ENCODE measurements at regions not wholly inside any gene's neighbourhood (a gene's known extent, or its start where the extent isn't known, plus 50 kb on each side); places are given as distances from the start of the nearest gene placed in this dataset.

- DNase-seq (ENCODE audit: low read depth, low spot score): no peak
- H3K79me2 ChIP-seq (ENCODE audit: control insufficient read depth, insufficient read depth, low read length): no peaks in the 10 kb centered on the region
- no peaks in the 10 kb centered on the region for H3K9me3 ChIP-seq (ENCODE audit: control insufficient read depth, low read depth, low read length)
- H2AFZ ChIP-seq (ENCODE audit: control insufficient read depth, low read length): no peak overlapping the region
- no peaks in the 10 kb centered on the region for H3K36me3 ChIP-seq (ENCODE audit: control insufficient read depth in 2 of 2, extremely low read depth in 1 of 2, insufficient read depth in 2 of 2, low read length in 2 of 2)
- H3K4me3 ChIP-seq (ENCODE audit: control insufficient read depth in 2 of 3, extremely low read depth in 1 of 3, insufficient read depth in 2 of 3, low read depth in 1 of 3, low read length in 3 of 3): no peak overlapping the region
- no peaks in the 10 kb centered on the region for H4K20me1 ChIP-seq (ENCODE audit: control insufficient read depth, extremely low read depth, insufficient read depth, low read length)
- FAIRE-seq: no peak
- H3K4me1 ChIP-seq (ENCODE audit: control insufficient read depth, extremely low read depth, insufficient read depth, low read length): no peaks in the 10 kb centered on the region
- H3K9ac ChIP-seq (ENCODE audit: control insufficient read depth, extremely low read depth, insufficient read depth, low read length): no peak overlapping the region
- no peak overlapping the region for H3K4me2 ChIP-seq (ENCODE audit: control insufficient read depth, extremely low read depth, insufficient read depth, low read depth, low read length)
- no peak for TF ChIP-seq CTCF (optimal IDR thresholded peaks at IDR 0.05 in 1 of 3, IDR thresholded peaks at IDR 0.05 in 1 of 3, conservative IDR thresholded peaks at IDR 0.05 in 1 of 3; ENCODE audit: extremely low read depth in 1 of 3, insufficient read depth in 2 of 3, low read length in 3 of 3)
- no peak overlapping the region for H3K27ac ChIP-seq (ENCODE audit: control insufficient read depth, insufficient read depth, low read length)
- H3K27me3 ChIP-seq (ENCODE audit: control insufficient read depth, extremely low read depth, insufficient read depth, low read length): peaks cover 5% of the 10 kb centered on the region
- H3K9me1 ChIP-seq (ENCODE audit: control insufficient read depth, extremely low read depth, insufficient read depth, low read length): no peaks in the 10 kb centered on the region
- dilution Hi-C loops (cut with MboI; ENCODE audit: extremely low pct_ligation_motif_present, low sequenced_read_pairs): no loop called here
Measured at GRCh38 chr10:28881171-28881882, 204.0 kb downstream of the BAMBI start.

DNA sequence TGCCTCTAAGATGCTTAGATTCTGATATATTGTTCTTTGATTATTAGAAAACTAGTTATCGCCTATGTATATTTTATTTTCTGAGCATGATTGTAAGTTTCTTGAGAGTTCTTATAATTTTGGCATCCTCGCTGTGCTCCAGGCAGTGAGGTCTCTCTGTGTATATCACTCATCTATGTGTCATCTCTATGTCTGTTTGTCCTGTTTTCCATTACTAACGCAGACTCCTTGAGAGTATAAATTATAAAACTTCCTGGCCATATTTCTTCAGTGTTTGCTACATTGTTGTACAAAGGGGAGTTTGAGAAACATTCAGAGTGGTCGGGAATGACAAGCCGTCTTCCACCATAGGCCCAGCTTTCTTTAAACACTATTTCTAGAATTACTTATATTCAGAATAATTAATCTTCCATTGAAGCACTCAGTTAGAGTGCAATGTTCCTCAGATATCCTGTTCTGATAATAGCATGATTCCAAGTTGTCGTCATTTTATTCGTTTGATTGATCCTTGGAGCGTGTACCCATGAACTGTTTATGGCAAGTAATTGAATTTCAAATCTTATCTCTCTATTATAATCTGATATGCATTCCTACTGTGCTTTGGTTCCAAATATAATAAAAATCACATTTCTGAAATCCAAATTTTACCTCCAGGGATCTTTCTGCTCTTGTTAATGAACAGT, 206.6 kb downstream of the BAMBI start:
- dilution Hi-C loops (cut with MboI; ENCODE audit: extremely low pct_ligation_motif_present, low sequenced_read_pairs): no loop called here
- H3K4me1 ChIP-seq (ENCODE audit: control insufficient read depth, extremely low read depth, insufficient read depth, low read length): no peaks in the 10 kb centered on the region
- TF ChIP-seq CTCF (optimal IDR thresholded peaks at IDR 0.05 in 1 of 3, IDR thresholded peaks at IDR 0.05 in 1 of 3, conservative IDR thresholded peaks at IDR 0.05 in 1 of 3; ENCODE audit: extremely low read depth in 1 of 3, insufficient read depth in 2 of 3, low read length in 3 of 3): no peak
- no peak for TF ChIP-seq EZH2 (IDR thresholded peaks at IDR 0.05; ENCODE audit: low read length)
- H4K20me1 ChIP-seq (ENCODE audit: control insufficient read depth, extremely low read depth, insufficient read depth, low read length): no peaks in the 10 kb centered on the region
- no peaks in the 10 kb centered on the region for H3K9me1 ChIP-seq (ENCODE audit: control insufficient read depth, extremely low read depth, insufficient read depth, low read length)
- no peaks in the 10 kb centered on the region for H3K36me3 ChIP-seq (ENCODE audit: control insufficient read depth in 2 of 2, extremely low read depth in 1 of 2, insufficient read depth in 2 of 2, low read length in 2 of 2)
- no peak overlapping the region for H3K9ac ChIP-seq (ENCODE audit: control insufficient read depth, extremely low read depth, insufficient read depth, low read length)
- no peak overlapping the region for H3K27ac ChIP-seq (ENCODE audit: control insufficient read depth, insufficient read depth, low read length)
- FAIRE-seq: no peak
- DNase-seq (ENCODE audit: low read depth, low spot score): no peak
- no peak overlapping the region for H3K4me3 ChIP-seq (ENCODE audit: control insufficient read depth in 2 of 3, extremely low read depth in 1 of 3, insufficient read depth in 2 of 3, low read depth in 1 of 3, low read length in 3 of 3)
- H3K9me3 ChIP-seq (ENCODE audit: control insufficient read depth, low read depth, low read length): no peaks in the 10 kb centered on the region
- no peak overlapping the region for H3K4me2 ChIP-seq (ENCODE audit: control insufficient read depth, extremely low read depth, insufficient read depth, low read depth, low read length)
- no peaks in the 10 kb centered on the region for H3K27me3 ChIP-seq (ENCODE audit: control insufficient read depth, extremely low read depth, insufficient read depth, low read length)
- H2AFZ ChIP-seq (ENCODE audit: control insufficient read depth, low read length): no peak overlapping the region
- H3K79me2 ChIP-seq (ENCODE audit: control insufficient read depth, insufficient read depth, low read length): no peaks in the 10 kb centered on the region
